Nephron progenitor cell (in vitro differentiated cells): ENCODE measurements at regions not wholly inside any gene's neighbourhood (a gene's known extent, or its start where the extent isn't known, plus 50 kb on each side); places are given as distances from the start of the nearest gene placed in this dataset.

Experiments used
- DNase-seq: peaks from one replicate; pipeline ENCODE4 v3.0.0; 2021
- H3K27ac Mint-ChIP-seq: 2 replicates; pipeline ENCODE4 v1.8.0; 2021; ENCODE audit warnings: mild to moderate bottlenecking, moderate library complexity, mixed read lengths
- H3K27me3 Mint-ChIP-seq: 2 replicates; pipeline ENCODE4 v1.8.0; 2021; ENCODE audit warnings: mild to moderate bottlenecking, low read depth, mixed read lengths; ENCODE audit not compliant: poor library complexity
- H3K36me3 Mint-ChIP-seq: 2 replicates; pipeline ENCODE4 v1.8.0; 2021; ENCODE audit warnings: low read depth, mixed read lengths
- H3K4me1 Mint-ChIP-seq: 2 replicates; pipeline ENCODE4 v1.8.0; 2021; ENCODE audit warnings: mixed read lengths
- H3K4me3 Mint-ChIP-seq: 2 replicates; pipeline ENCODE4 v1.8.0; 2021; ENCODE audit warnings: mild to moderate bottlenecking, moderate library complexity, mixed read lengths
- H3K9me3 Mint-ChIP-seq: 2 replicates; pipeline ENCODE4 v1.8.0; 2021; ENCODE audit warnings: mild to moderate bottlenecking, moderate library complexity, mixed read lengths
- TF ChIP-seq, protein P1 (sequence below): fragments of 200-600 bp; sonication (generic); IDR thresholded peaks from 2 replicates; pipeline ENCODE4 v1.5.0; 2021; ENCODE audit warnings: antibody characterized with exemption

DNA sequence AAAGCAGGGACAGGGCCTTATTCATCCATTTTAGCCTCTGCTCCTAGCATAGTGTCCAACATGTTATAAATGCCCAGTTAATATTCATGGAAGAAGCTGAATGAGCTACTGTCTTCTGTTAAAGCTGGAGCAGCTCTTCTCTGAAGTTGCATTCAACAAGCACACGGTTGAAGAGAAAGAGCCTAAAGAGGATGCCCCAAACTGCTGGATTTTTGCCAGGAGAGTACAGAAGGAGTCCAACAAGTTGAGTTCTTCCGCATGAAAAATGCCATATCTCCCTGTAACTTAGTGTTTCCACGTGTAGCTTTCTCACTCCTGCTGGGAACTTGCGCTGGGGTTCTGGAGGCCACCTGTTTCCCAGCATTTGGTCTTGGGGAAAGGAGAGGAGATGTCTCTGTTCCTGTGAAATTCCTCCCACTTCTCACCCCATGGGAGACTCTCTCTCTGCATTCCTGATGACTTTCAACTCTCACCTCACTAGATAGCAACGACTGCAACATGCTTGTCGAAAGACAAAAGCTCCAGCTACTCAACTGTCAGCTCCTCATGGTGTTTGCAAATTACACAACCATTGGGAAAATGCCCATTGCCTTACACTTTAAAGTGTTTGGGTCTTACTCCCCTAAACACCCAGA is 122.8 kb downstream of the KIF4B start:
- no peak overlapping the region for H3K27ac Mint-ChIP-seq
- TF ChIP-seq, protein P1, sequence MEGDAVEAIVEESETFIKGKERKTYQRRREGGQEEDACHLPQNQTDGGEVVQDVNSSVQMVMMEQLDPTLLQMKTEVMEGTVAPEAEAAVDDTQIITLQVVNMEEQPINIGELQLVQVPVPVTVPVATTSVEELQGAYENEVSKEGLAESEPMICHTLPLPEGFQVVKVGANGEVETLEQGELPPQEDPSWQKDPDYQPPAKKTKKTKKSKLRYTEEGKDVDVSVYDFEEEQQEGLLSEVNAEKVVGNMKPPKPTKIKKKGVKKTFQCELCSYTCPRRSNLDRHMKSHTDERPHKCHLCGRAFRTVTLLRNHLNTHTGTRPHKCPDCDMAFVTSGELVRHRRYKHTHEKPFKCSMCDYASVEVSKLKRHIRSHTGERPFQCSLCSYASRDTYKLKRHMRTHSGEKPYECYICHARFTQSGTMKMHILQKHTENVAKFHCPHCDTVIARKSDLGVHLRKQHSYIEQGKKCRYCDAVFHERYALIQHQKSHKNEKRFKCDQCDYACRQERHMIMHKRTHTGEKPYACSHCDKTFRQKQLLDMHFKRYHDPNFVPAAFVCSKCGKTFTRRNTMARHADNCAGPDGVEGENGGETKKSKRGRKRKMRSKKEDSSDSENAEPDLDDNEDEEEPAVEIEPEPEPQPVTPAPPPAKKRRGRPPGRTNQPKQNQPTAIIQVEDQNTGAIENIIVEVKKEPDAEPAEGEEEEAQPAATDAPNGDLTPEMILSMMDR, result no peak
- DNase-seq, result no peak
- peaks cover 24% of the 10 kb centered on the region for H3K27me3 Mint-ChIP-seq
- no peaks in the 10 kb centered on the region for H3K9me3 Mint-ChIP-seq
- H3K4me3 Mint-ChIP-seq, result no peak overlapping the region
- peaks cover 7% of the 10 kb centered on the region for H3K4me1 Mint-ChIP-seq
- no peaks in the 10 kb centered on the region for H3K36me3 Mint-ChIP-seq

DNA sequence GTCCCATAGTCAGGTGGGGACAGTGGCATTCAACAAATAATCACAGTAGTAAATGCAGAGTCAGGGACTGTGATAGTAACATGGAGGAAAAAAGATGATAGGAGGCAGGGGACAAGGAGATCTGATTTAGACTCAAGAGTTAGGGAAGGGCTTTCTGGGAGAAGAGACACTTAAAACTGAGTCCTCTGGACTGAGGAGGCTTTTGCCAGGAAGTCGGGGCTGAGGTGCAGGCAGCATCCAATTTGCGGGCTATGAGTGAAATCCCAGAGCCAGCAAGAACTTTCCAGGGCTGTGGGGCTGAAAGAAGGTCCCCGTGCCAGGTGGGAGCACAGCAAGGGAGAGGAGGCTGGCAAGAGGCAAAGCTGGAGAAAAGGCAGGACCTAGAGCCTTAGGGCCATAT is 124.1 kb downstream of the KIF4B start:
- no peaks in the 10 kb centered on the region for H3K9me3 Mint-ChIP-seq
- H3K4me1 Mint-ChIP-seq, result peaks cover 7% of the 10 kb centered on the region
- H3K27me3 Mint-ChIP-seq, result peaks cover 22% of the 10 kb centered on the region
- DNase-seq, result no peak
- H3K36me3 Mint-ChIP-seq, result no peaks in the 10 kb centered on the region
- H3K4me3 Mint-ChIP-seq, result no peak overlapping the region
- no peak overlapping the region for H3K27ac Mint-ChIP-seq
- TF ChIP-seq, protein P1, result no peak

DNA sequence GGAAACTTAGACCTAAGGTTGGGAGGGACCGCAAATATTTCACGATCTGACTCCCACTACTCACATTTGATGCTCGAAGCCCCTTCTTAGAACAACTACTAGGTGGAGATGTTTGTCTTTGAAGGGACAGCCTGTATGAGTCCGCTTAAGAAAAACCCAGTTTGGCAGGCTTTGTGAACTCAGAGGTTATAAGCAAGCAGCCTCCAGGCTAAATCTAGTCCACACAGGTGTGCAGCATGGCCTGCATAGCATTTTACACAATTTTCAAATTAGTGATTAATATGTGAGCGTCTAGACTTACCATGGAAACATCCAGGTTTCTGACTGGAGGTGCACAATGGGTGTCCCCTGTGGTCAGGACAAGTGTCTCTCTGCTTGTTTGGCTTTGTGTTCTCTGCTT is 127.1 kb downstream of the KIF4B start:
- Mint-ChIP-seq H3K9me3 (no peaks in the 10 kb centered on the region), H3K36me3 (no peaks in the 10 kb centered on the region), H3K27me3 (peaks cover 13% of the 10 kb centered on the region), H3K27ac (no peak overlapping the region), H3K4me3 (no peak overlapping the region), H3K4me1 (peaks cover 7% of the 10 kb centered on the region)
- no peak for DNase-seq
- TF ChIP-seq, protein P1, result no peak

DNA sequence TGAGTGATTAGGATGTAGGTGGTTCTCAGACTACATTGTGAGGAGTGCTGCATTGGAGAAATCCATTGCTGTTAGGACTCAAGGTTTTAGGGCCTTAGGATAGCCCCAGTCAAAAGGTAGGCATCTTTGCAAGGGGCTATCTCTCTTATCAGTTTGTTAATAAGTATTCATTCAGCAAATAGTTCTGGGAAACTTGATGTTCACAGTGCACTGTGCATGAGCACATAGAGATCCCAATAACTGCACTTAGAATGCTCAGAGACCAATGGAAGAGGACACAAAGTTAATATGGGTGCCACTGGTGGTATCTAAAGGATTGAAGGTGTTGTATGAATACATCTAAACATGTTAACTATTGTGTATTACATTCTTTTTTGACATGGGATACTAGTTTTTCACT is 131.4 kb downstream of the KIF4B start:
- H3K36me3 Mint-ChIP-seq, result no peaks in the 10 kb centered on the region
- H3K4me3 Mint-ChIP-seq, result no peak overlapping the region
- no peak overlapping the region for H3K27ac Mint-ChIP-seq
- H3K27me3 Mint-ChIP-seq, result peaks cover 13% of the 10 kb centered on the region
- no peaks in the 10 kb centered on the region for H3K4me1 Mint-ChIP-seq
- DNase-seq, result no peak
- TF ChIP-seq, protein P1, result no peak
- no peaks in the 10 kb centered on the region for H3K9me3 Mint-ChIP-seq

DNA sequence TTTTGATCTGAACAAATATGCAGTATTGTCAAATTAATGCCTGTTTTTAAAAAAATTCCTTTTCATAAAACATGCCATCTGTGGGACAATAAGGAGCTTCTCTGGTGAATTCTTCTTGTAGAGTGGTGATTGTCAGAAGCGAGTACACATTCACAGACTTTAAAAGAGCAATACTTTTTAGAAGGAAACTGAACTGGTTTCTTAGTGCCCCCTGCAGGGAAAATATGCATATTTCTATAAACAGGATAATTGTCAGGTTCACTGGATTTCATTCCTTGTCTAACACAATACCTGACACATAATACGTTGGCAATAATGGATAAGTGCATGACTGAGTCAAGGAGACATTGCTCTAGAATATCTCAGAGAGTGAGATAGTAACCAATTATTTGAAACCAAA is 133.7 kb downstream of the KIF4B start:
- TF ChIP-seq, protein P1, result no peak
- Mint-ChIP-seq H3K4me3 (no peak overlapping the region), H3K4me1 (no peaks in the 10 kb centered on the region), H3K27ac (no peak overlapping the region), H3K27me3 (peaks cover 13% of the 10 kb centered on the region), H3K36me3 (no peaks in the 10 kb centered on the region), H3K9me3 (no peaks in the 10 kb centered on the region)
- no peak for DNase-seq

DNA sequence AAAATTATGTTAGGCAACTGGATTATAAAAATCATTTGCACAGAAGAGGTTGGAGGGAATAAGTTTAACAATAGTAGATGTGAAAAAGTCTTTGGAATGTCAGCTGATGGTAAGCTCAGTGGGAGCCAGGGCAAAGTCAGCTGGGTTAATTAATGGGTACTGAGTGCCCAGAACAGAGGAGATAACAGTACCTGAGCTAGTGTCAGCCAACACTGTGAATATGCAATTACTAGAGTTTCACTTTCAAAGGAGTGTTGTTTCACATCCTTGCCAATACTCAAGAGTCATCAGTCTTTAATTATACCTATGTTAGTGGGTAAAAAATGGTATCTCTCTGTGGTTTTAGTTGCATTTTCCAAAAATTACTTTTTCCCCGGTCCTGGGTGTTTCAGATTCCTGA is 135.1 kb downstream of the KIF4B start:
- Mint-ChIP-seq H3K27me3 (peaks cover 11% of the 10 kb centered on the region), H3K36me3 (no peaks in the 10 kb centered on the region), H3K4me3 (no peak overlapping the region), H3K27ac (no peak overlapping the region), H3K4me1 (no peaks in the 10 kb centered on the region), H3K9me3 (no peaks in the 10 kb centered on the region)
- TF ChIP-seq, protein P1, result no peak
- no peak for DNase-seq
